Stomach (tissue), 8 donors: ENCODE measurements at regions not wholly inside any gene's neighbourhood (a gene's known extent, or its start where the extent isn't known, plus 50 kb on each side); places are given as distances from the start of the nearest gene placed in this dataset.
A peak's percentile ranks its signal among the peaks of the same experiment; 100 is the strongest.

Source experiments
- DNase-seq, 2 donors: peaks; one replicate each; pipeline versions ENCODE4 v3.0.0 to v3.0.0-alpha.2; 2013 to 2019
- H3K27ac ChIP-seq, 5 donors: fragments of 200-600 bp in 4 of 5; sonication (generic) in 4 of 5; one replicate each; pipeline ENCODE4 v1.5.1; 2013 to 2019; ENCODE audit warnings: mild to moderate bottlenecking in 1 of 5, moderate library complexity in 1 of 5
- H3K27me3 ChIP-seq, 3 donors: fragments of 200-600 bp; sonication (generic); one replicate each; pipeline ENCODE4 v1.5.1; 2017 to 2019; ENCODE audit warnings: mixed run types in 1 of 3
- H3K36me3 ChIP-seq, 4 donors: fragments of 200-600 bp; sonication (generic); 1 replicate in 3 of 4; 2 replicates in 1 of 4; pipeline ENCODE4 v1.5.1; 2016 to 2019
- H3K4me1 ChIP-seq, 4 donors: fragments of 200-600 bp; sonication (generic); one replicate each; pipeline ENCODE4 v1.5.1; 2016 to 2019
- H3K4me3 ChIP-seq, 4 donors: fragments of 200-600 bp; sonication (generic) in 3 of 4; one replicate each; pipeline ENCODE4 v1.5.1; 2016 to 2019; ENCODE audit warnings: mild to moderate bottlenecking in 1 of 4
- H3K9me3 ChIP-seq, 4 donors: fragments of 200-600 bp; sonication (generic); one replicate each; pipeline ENCODE4 v1.5.1; 2016 to 2019
- EP300 ChIP-seq: sonication (generic); formaldehyde crosslinking; IDR thresholded peaks from one replicate; pipeline ENCODE4 v1.6.1; 2017; ENCODE audit warnings: antibody characterized with exemption
- POLR2A ChIP-seq, 4 donors: fragments of 450-650 bp; IDR thresholded peaks; one replicate each; pipeline ENCODE4 v1.6.1; 2016; ENCODE audit warnings: antibody characterized with exemption in 4 of 4, control low read depth in 2 of 4, mild to moderate bottlenecking in 1 of 4, moderate library complexity in 1 of 4
- POLR2AphosphoS5 ChIP-seq, 3 donors: sonication (generic); formaldehyde crosslinking; IDR thresholded peaks; one replicate each; pipeline ENCODE4 v1.6.1; 2016; ENCODE audit warnings: antibody characterized with exemption in 3 of 3
- WGBS, 5 donors: extraction: QIAGEN DNeasy Blood & Tissue Kit in 3 of 5; methylation state at CpG; one replicate each; pipeline versions ENCODE4 v1.1.5 to v1.1.7; 2013 to 2018; 5-methylcytosine and 5-hydroxymethylcytosine counted together
- intact Hi-C: fragments of 100-400 bp; cut with DNase I; formaldehyde crosslinking; loops from one replicate; pipeline ENCODE4 v1.15.1; 2023; ENCODE audit warnings: low total_unique reads
- TF ChIP-seq, protein P1 (sequence below), 7 experiments: fragments of 450-650 bp in 4 of 7; fragments of 200-600 bp in 3 of 7; sonication (generic) in 3 of 7; IDR thresholded peaks; one replicate each; pipeline ENCODE4 v1.5.1; 2016 to 2019; ENCODE audit warnings: antibody characterized with exemption in 7 of 7, control low read depth in 2 of 7, mild to moderate bottlenecking in 1 of 7
- donor health status: healthy with polysubstance abuse.
- donor health status: Bipolar disorder and iron deficiency.
- donor health status: healthy.

DNA sequence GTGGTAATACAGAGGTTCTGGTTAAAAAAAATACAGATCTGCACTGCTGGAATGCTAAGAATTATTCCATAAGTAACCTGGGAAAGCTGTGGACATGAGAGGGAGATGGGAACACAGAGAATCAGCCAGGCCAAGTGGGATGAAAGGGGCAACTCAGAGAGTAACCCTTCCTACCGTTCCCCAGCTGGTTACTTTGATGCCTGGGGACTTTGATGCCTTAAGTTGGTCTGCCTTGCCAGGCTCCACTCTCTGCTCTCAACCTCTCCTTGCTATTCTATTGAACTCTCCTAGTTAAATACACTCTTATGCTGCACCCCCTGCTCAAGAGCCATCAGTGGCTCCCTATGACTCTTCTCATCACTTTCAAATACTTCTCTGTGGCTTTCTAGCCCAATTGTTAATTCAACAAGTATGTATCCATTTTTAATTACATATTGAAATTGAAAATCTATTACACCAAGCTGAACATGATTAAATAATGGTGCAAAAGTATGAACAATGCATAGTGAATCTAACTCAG lies 315.5 kb downstream of the TLE3 start:
- intact Hi-C loops, result no loop called here
- TF ChIP-seq EP300, result no peak
- TF ChIP-seq POLR2A (IDR thresholded peaks at IDR 0.05), result no peak
- no peak for TF ChIP-seq POLR2AphosphoS5 (IDR thresholded peaks at IDR 0.05)

DNA sequence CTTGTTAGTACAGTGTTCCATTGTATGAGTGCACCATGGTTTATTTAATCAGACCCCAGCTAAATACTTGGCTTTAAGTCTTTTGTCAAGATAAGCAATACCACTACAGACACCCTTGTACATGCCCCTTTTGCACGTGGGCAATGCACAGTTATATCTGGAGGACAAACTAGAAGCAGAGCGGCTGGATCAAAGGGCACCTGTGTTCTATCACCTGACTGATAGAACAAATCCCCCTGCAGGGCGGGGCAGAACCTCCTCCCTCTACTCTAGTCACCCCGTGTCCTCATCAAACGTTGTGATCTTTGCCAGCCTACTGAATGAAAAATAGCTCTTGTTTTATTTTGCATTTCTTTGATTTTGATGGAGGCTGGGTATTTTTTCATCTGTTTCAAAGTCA lies 314.9 kb downstream of the TLE3 start:
- WGBS, 5 donors, result 20 to 42% (median 26%) methylated on average over 5 of the region's 5 CpGs
- Histone ChIP-seq H3K27ac (no peak overlapping the region), H3K36me3 (no peaks in the 10 kb centered on the region), H3K9me3 (no peaks in the 10 kb centered on the region), H3K4me1 (peaks cover 0 to 7% (median 1%) of the 10 kb centered on the region in 4 donors), H3K4me3 (no peak overlapping the region), H3K27me3 (no peaks in the 10 kb centered on the region)
- TF ChIP-seq, protein P1, sequence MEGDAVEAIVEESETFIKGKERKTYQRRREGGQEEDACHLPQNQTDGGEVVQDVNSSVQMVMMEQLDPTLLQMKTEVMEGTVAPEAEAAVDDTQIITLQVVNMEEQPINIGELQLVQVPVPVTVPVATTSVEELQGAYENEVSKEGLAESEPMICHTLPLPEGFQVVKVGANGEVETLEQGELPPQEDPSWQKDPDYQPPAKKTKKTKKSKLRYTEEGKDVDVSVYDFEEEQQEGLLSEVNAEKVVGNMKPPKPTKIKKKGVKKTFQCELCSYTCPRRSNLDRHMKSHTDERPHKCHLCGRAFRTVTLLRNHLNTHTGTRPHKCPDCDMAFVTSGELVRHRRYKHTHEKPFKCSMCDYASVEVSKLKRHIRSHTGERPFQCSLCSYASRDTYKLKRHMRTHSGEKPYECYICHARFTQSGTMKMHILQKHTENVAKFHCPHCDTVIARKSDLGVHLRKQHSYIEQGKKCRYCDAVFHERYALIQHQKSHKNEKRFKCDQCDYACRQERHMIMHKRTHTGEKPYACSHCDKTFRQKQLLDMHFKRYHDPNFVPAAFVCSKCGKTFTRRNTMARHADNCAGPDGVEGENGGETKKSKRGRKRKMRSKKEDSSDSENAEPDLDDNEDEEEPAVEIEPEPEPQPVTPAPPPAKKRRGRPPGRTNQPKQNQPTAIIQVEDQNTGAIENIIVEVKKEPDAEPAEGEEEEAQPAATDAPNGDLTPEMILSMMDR (IDR thresholded peaks at IDR 0.05), result no peak
- TF ChIP-seq EP300, result no peak
- no peak for TF ChIP-seq POLR2AphosphoS5 (IDR thresholded peaks at IDR 0.05)
- no peak for TF ChIP-seq POLR2A (IDR thresholded peaks at IDR 0.05)
- intact Hi-C loops, result no loop called here
- peak; percentile 34 to 60 for DNase-seq

More for the DNA sequence above, 315.5 kb downstream of the TLE3 start:
- Histone ChIP-seq H3K4me1 (peaks cover 0 to 7% (median 1%) of the 10 kb centered on the region in 4 donors), H3K9me3 (peaks cover 0 to 3% (median 0%) of the 10 kb centered on the region in 4 donors), H3K27me3 (no peaks in the 10 kb centered on the region), H3K27ac (no peak overlapping the region), H3K4me3 (no peak overlapping the region), H3K36me3 (no peaks in the 10 kb centered on the region)
- DNase-seq, result no peak
- 37 to 77% (median 67%) methylated on average over 1 of the region's 1 CpG for WGBS, 5 donors

DNA sequence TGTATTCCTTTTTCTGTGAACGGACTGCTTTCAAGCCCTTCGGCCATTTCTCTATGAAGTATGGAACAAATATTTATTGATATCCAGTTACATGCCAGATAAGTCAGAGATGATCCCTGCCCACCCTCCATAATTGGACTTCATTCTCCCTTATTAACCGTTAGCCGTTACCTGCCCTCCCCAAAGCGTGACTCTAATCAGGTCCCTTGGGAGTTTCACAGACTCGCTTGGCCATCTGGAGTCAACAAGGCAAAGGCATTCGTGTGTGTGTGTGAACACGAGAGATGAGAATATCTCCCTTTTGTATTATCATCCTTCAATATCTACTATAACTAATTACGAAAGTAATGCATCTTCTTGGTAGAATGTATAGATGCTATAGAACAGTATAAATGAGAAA lies 314.5 kb downstream of the TLE3 start:
- intact Hi-C loops, result no loop called here
- H3K9me3 ChIP-seq, result no peaks in the 10 kb centered on the region
- TF ChIP-seq POLR2A (IDR thresholded peaks at IDR 0.05) (no peak), POLR2AphosphoS5 (IDR thresholded peaks at IDR 0.05) (no peak), EP300 (no peak)
- TF ChIP-seq, protein P1 (IDR thresholded peaks at IDR 0.05), result no peak
- no peak overlapping the region for H3K4me3 ChIP-seq
- H3K36me3 ChIP-seq, result no peaks in the 10 kb centered on the region
- no peaks in the 10 kb centered on the region for H3K27me3 ChIP-seq
- WGBS, 5 donors, result 43 to 68% (median 54%) methylated on average over 9 of the region's 9 CpGs
- H3K4me1 ChIP-seq, result peaks cover 0 to 7% (median 1%) of the 10 kb centered on the region in 4 donors
- no peak for DNase-seq
- no peak overlapping the region for H3K27ac ChIP-seq

DNA sequence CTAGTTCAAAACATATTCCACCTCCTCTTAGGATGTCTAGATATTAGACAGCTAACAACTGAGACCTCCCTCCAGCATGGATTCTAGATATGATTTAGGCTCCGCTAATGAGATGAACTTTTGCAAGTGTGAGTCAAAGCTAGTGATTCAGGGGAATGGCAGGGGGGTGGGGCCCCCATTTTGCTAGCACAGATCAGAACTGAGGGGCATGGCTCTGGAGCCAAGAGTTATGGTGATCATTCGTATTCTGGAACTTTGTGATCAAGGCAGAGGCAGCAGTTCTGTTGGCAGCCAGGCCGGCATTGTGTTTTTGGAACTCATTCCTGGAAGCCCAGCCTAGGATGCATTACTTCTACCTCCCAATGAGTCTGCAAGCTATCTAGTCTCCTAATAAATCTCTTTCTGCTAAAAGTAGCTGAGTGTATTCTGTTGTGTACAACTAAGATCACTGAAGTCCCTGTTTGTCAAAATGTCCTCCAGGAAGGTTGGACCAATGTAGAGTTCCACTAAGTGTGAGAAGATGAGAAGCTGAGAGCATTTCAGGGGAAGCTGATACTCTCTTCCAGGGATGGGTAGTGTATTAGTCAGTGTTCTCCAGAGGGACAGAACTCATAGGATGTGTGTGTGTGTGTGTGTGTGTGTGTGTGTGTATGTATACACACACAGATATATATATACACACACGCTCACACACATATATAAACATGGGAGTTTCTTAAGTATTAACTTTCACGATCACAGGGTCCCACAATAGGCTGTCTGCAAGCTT lies 312.7 kb downstream of the TLE3 start:
- no peaks in the 10 kb centered on the region for H3K9me3 ChIP-seq
- DNase-seq, result no peak
- peaks cover 0 to 7% (median 1%) of the 10 kb centered on the region in 4 donors for H3K4me1 ChIP-seq
- WGBS, 5 donors, result 69 to 93% (median 75%) methylated on average over 5 of the region's 5 CpGs
- H3K36me3 ChIP-seq, result no peaks in the 10 kb centered on the region
- TF ChIP-seq EP300 (no peak), POLR2AphosphoS5 (IDR thresholded peaks at IDR 0.05) (no peak), POLR2A (IDR thresholded peaks at IDR 0.05) (no peak)
- TF ChIP-seq, protein P1 (IDR thresholded peaks at IDR 0.05), result no peak
- no peak overlapping the region for H3K4me3 ChIP-seq
- H3K27me3 ChIP-seq, result no peaks in the 10 kb centered on the region
- intact Hi-C loops, result no loop called here
- H3K27ac ChIP-seq, result no peak overlapping the region
